Testis (tissue), 2 donors: ENCODE measurements at regions not wholly inside any gene's neighbourhood (a gene's known extent, or its start where the extent isn't known, plus 50 kb on each side); places are given as distances from the start of the nearest gene placed in this dataset.

Source experiments
- DNase-seq: peaks from one replicate; pipeline ENCODE4 v3.0.0-alpha.2; 2019
- H3K27ac ChIP-seq, 2 donors: fragments of 200-600 bp; sonication (generic); one replicate each; pipeline ENCODE4 v1.5.1; 2019
- H3K27me3 ChIP-seq: fragments of 200-600 bp; sonication (generic); one replicate; pipeline ENCODE4 v1.5.1; 2019
- H3K36me3 ChIP-seq: fragments of 200-600 bp; sonication (generic); one replicate; pipeline ENCODE4 v1.5.1; 2017; ENCODE audit warnings: low read depth; ENCODE audit errors: missing control alignments
- H3K4me1 ChIP-seq: fragments of 200-600 bp; sonication (generic); one replicate; pipeline ENCODE4 v1.5.1; 2019
- H3K4me3 ChIP-seq, 2 donors: fragments of 200-600 bp; sonication (generic); one replicate each; pipeline ENCODE4 v1.5.1; 2017 to 2019
- H3K9me3 ChIP-seq: fragments of 200-600 bp; sonication (generic); one replicate; pipeline ENCODE4 v1.5.1; 2017
- CTCF ChIP-seq, 3 experiments: fragments of 450-650 bp in 2 of 3; fragments of 200-600 bp in 1 of 3; sonication (generic) in 1 of 3; IDR thresholded peaks; one replicate each; pipeline ENCODE4 v1.5.1; 2016 to 2019; ENCODE audit warnings: antibody characterized with exemption in 3 of 3, mild to moderate bottlenecking in 2 of 3, moderate library complexity in 1 of 3
- POLR2A ChIP-seq: fragments of 450-650 bp; IDR thresholded peaks from one replicate; pipeline ENCODE4 v1.6.1; 2017; ENCODE audit warnings: antibody characterized with exemption, mild to moderate bottlenecking, moderate library complexity
- WGBS, 2 donors: methylation state at CpG; one replicate each; pipeline ENCODE4 v1.1.5; 2018; 5-methylcytosine and 5-hydroxymethylcytosine counted together
- intact Hi-C: fragments of 100-400 bp; cut with DNase I; formaldehyde crosslinking; loops from one replicate; pipeline ENCODE4 v1.15.1; 2023; ENCODE audit warnings: low total_unique reads

DNA sequence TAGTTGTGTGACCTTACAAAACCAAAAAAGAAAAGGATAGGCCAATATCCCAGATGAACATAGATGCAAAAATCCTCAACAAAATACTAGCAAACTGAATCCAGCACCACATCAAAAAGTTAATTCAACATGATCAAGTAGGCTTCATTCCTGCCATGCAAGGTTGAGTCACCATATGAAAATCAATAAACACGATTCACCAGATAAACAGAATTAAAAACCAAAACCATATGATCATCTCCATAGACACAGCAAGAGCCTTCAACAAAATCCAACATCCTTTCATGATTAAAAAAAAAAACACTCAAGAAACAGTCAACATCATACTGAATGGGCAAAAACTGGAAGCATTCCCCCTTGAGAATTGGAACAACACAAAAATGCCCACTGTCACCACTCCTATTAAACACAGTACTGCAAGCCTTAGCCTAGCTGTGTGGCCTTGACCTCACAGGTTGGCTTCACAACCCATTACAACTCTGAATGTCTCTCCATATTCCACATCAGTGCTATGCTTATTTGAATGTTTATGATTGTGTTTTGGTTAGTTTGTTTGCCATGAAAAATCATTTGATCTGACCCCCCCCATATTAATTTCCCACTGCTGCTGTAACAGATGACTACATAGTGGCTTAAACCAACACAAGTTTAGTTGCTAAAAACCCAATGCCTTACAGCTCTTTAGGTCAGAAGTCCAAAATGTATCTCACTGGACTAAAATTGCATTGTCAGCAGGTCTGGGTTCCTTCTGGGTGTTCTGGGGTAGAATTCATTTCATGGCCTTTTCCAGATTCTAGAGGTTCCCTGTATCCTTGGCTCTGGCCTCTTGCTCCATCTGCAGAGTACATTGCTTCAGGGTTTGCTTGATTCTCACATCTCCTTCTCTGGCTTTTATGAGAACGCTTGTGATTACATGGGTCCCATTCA, 257.1 kb upstream of the DYNLRB2 start:
- intact Hi-C loops: no loop called here
- Histone ChIP-seq H3K9me3 (no peaks in the 10 kb centered on the region), H3K4me3 (no peak overlapping the region), H3K27me3 (no peaks in the 10 kb centered on the region), H3K27ac (no peak overlapping the region), H3K4me1 (no peaks in the 10 kb centered on the region), H3K36me3 (no peaks in the 10 kb centered on the region)
- DNase-seq: no peak
- WGBS, 2 donors: 89 to 96% methylated on average over 2 of the region's 2 CpGs
- TF ChIP-seq POLR2A (no peak), CTCF (IDR thresholded peaks at IDR 0.05) (no peak)

- no peak overlapping the region for H3K27ac ChIP-seq
- no peak for TF ChIP-seq POLR2A
- no peak for TF ChIP-seq CTCF (IDR thresholded peaks at IDR 0.05)
- 93 to 94% methylated on average over 7 of the region's 7 CpGs for WGBS, 2 donors
- intact Hi-C loops: no loop called here
- H3K27me3 ChIP-seq: no peaks in the 10 kb centered on the region
- H3K4me3 ChIP-seq: no peak overlapping the region
- no peaks in the 10 kb centered on the region for H3K4me1 ChIP-seq
- no peaks in the 10 kb centered on the region for H3K9me3 ChIP-seq
- no peaks in the 10 kb centered on the region for H3K36me3 ChIP-seq
- DNase-seq: no peak
Measured at GRCh38 chr16:80280557-80280956, 260.2 kb upstream of the DYNLRB2 start.

DNA sequence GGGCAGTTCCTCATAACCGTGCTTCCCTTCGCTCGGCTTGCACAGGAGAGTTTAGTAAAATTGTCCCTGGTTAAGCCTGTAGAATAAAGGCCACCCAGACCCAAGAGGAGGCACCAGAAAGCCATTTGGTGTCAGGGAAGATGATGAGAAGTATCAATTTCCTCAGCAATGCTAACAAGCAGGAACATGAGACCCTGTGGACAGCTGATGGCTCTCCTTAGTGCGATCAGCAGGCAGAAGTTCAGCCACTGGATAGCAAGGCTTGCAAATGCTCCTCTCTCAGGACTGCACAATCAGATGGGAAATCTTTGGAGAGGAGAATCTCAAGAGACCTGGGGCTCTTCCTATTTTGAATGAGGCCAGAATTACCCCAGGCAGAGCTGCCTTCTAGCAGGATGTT, 261.1 kb upstream of the DYNLRB2 start:
- TF ChIP-seq POLR2A (no peak), CTCF (IDR thresholded peaks at IDR 0.05) (no peak)
- Histone ChIP-seq H3K4me1 (no peaks in the 10 kb centered on the region), H3K27ac (no peak overlapping the region), H3K27me3 (no peaks in the 10 kb centered on the region), H3K9me3 (no peaks in the 10 kb centered on the region), H3K4me3 (no peak overlapping the region), H3K36me3 (no peaks in the 10 kb centered on the region)
- DNase-seq: no peak
- WGBS, 2 donors: 73 to 91% methylated on average over 4 of the region's 4 CpGs
- intact Hi-C loops: no loop called here

DNA sequence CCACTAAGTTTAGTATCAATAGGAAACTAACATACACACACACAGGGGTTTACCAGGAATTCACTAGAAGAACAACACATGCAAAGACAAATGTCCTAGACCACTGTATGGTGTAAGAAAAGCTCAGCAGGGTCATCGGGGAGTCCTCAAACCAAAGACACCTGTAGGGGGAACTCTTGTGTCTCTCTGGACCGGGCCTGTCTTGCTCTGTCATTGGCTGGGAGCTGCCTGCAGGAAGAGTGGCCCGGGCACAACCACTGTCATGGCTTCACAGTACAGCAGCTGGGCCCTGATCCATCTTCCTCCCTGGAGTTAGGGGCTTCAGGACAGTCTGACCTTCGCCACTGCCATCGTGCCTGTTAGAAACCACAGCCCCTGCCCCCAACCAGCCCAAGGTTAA, 263.6 kb upstream of the DYNLRB2 start:
- H3K27ac ChIP-seq: no peak overlapping the region
- H3K36me3 ChIP-seq: no peaks in the 10 kb centered on the region
- TF ChIP-seq POLR2A (no peak), CTCF (IDR thresholded peaks at IDR 0.05) (no peak)
- 69 to 79% methylated on average over 4 to 5 of the region's 5 CpGs for WGBS, 2 donors
- no peaks in the 10 kb centered on the region for H3K9me3 ChIP-seq
- H3K27me3 ChIP-seq: no peaks in the 10 kb centered on the region
- H3K4me3 ChIP-seq: no peak overlapping the region
- no peaks in the 10 kb centered on the region for H3K4me1 ChIP-seq
- intact Hi-C loops: no loop called here
- no peak for DNase-seq
